IPS DF 6.9 (cell line): ENCODE measurements at regions not wholly inside any gene's neighbourhood (a gene's known extent, or its start where the extent isn't known, plus 50 kb on each side); places are given as distances from the start of the nearest gene placed in this dataset.

Experiments
- DNase-seq: peaks from one replicate; pipeline ENCODE4 v3.0.0-alpha.2; 2013; ENCODE audit warnings: low read depth, low spot score
- H3K27ac ChIP-seq: one replicate; pipeline ENCODE4 v1.5.1; 2013; ENCODE audit warnings: low read length, control low read depth
- H3K27me3 ChIP-seq: 2 replicates; pipeline ENCODE4 v1.6.1; 2013; ENCODE audit warnings: mild to moderate bottlenecking, low read length; ENCODE audit not compliant: control insufficient read depth, insufficient read depth
- H3K36me3 ChIP-seq: 2 replicates; pipeline ENCODE4 v1.6.1; 2013; ENCODE audit warnings: low read length; ENCODE audit not compliant: control insufficient read depth, insufficient read depth
- H3K4me1 ChIP-seq: 2 replicates; pipeline ENCODE4 v1.6.1; 2013; ENCODE audit warnings: low read length; ENCODE audit not compliant: control insufficient read depth, insufficient read depth
- H3K4me3 ChIP-seq: 2 replicates; pipeline ENCODE4 v1.5.1; 2013; ENCODE audit warnings: mild to moderate bottlenecking, low read length
- H3K9me3 ChIP-seq: 2 replicates; pipeline ENCODE4 v1.6.1; 2013; ENCODE audit warnings: low read length, inconsistent platforms; ENCODE audit not compliant: control insufficient read depth, insufficient read depth
- WGBS: extraction: QIAGEN DNeasy Blood & Tissue Kit; methylation state at CpG from one replicate; pipeline ENCODE4 v1.1.7; 2013; ENCODE audit warnings: mixed read lengths, missing lambda C conversion rate; ENCODE audit not compliant: insufficient read length, insufficient coverage; 5-methylcytosine and 5-hydroxymethylcytosine counted together

GRCh38 chr16:7107436-7107835 is 225.2 kb upstream of the RBFOX1 start:
- no CpG with 5 or more reads among the region's 3 CpGs for WGBS
- no peaks in the 10 kb centered on the region for H3K4me1 ChIP-seq
- no peak for DNase-seq
- no peak overlapping the region for H3K27ac ChIP-seq
- H3K9me3 ChIP-seq: peaks cover 2% of the 10 kb centered on the region
- no peaks in the 10 kb centered on the region for H3K27me3 ChIP-seq
- H3K4me3 ChIP-seq: no peak overlapping the region
- H3K36me3 ChIP-seq: no peaks in the 10 kb centered on the region

- no peak overlapping the region for H3K27ac ChIP-seq
- peaks cover 4% of the 10 kb centered on the region for H3K9me3 ChIP-seq
- H3K36me3 ChIP-seq: no peaks in the 10 kb centered on the region
- no peaks in the 10 kb centered on the region for H3K27me3 ChIP-seq
- no peaks in the 10 kb centered on the region for H3K4me1 ChIP-seq
- H3K4me3 ChIP-seq: no peak overlapping the region
- no peak for DNase-seq
- WGBS: no CpG with 5 or more reads among the region's 3 CpGs
Observed at GRCh38 chr16:7103056-7103455, 229.6 kb upstream of the RBFOX1 start.

- DNase-seq: no peak
- no CpG with 5 or more reads among the region's 8 CpGs for WGBS
Observed at GRCh38 chr16:7101054-7101453, 231.6 kb upstream of the RBFOX1 start.

GRCh38 chr16:7097518-7097917 is 235.1 kb upstream of the RBFOX1 start:
- no peak overlapping the region for H3K27ac ChIP-seq

More at GRCh38 chr16:7101054-7101453, 231.6 kb upstream of the RBFOX1 start:
- Histone ChIP-seq H3K4me1 (no peaks in the 10 kb centered on the region), H3K27me3 (no peaks in the 10 kb centered on the region), H3K9me3 (peaks cover 4% of the 10 kb centered on the region), H3K27ac (no peak overlapping the region), H3K4me3 (no peak overlapping the region), H3K36me3 (no peaks in the 10 kb centered on the region)

GRCh38 chr16:7093511-7093910 is 239.1 kb upstream of the RBFOX1 start:
- no peak overlapping the region for H3K27ac ChIP-seq
- peaks cover 2% of the 10 kb centered on the region for H3K9me3 ChIP-seq
- H3K36me3 ChIP-seq: no peaks in the 10 kb centered on the region
- no peak for DNase-seq
- no peaks in the 10 kb centered on the region for H3K4me1 ChIP-seq
- no peak overlapping the region for H3K4me3 ChIP-seq
- no CpG with 5 or more reads among the region's 4 CpGs for WGBS
- no peaks in the 10 kb centered on the region for H3K27me3 ChIP-seq

More at GRCh38 chr16:7097518-7097917, 235.1 kb upstream of the RBFOX1 start:
- Histone ChIP-seq H3K4me1 (no peaks in the 10 kb centered on the region), H3K4me3 (no peak overlapping the region), H3K36me3 (no peaks in the 10 kb centered on the region), H3K9me3 (peaks cover 4% of the 10 kb centered on the region), H3K27me3 (no peaks in the 10 kb centered on the region)
- DNase-seq: no peak
- WGBS: no CpG with 5 or more reads among the region's 1 CpG

GRCh38 chr16:7090628-7091115 is 242.0 kb upstream of the RBFOX1 start:
- no peaks in the 10 kb centered on the region for H3K27me3 ChIP-seq
- WGBS: no CpG with 5 or more reads among the region's 9 CpGs
- H3K9me3 ChIP-seq: peaks cover 2% of the 10 kb centered on the region; the same call in 1 of the 2 replicates
- no peak overlapping the region for H3K4me3 ChIP-seq
- no peaks in the 10 kb centered on the region; the same call in 1 of the 2 replicates for H3K4me1 ChIP-seq
- no peak for DNase-seq
- no peak overlapping the region for H3K27ac ChIP-seq
- no peaks in the 10 kb centered on the region for H3K36me3 ChIP-seq

GRCh38 chr16:7089751-7090150 is 242.9 kb upstream of the RBFOX1 start:
- Histone ChIP-seq H3K4me1 (no peaks in the 10 kb centered on the region; the same call in 1 of the 2 replicates), H3K27ac (no peak overlapping the region), H3K27me3 (no peaks in the 10 kb centered on the region), H3K36me3 (no peaks in the 10 kb centered on the region), H3K4me3 (no peak overlapping the region), H3K9me3 (peaks cover 2% of the 10 kb centered on the region; the same call in 1 of the 2 replicates)
- DNase-seq: no peak

- no peak overlapping the region for H3K4me3 ChIP-seq
- no peaks in the 10 kb centered on the region for H3K36me3 ChIP-seq
- WGBS: no CpG with 5 or more reads among the region's 5 CpGs
- no peaks in the 10 kb centered on the region; the same call in 1 of the 2 replicates for H3K4me1 ChIP-seq
- peaks cover 2% of the 10 kb centered on the region; the same call in 1 of the 2 replicates for H3K9me3 ChIP-seq
- DNase-seq: no peak
- no peak overlapping the region for H3K27ac ChIP-seq
- H3K27me3 ChIP-seq: no peaks in the 10 kb centered on the region
Observed at GRCh38 chr16:7088711-7089110, 243.9 kb upstream of the RBFOX1 start.

- peak; percentile 18 for DNase-seq
- WGBS: no CpG with 5 or more reads among the region's 21 CpGs
- H3K9me3 ChIP-seq: peaks cover 2% of the 10 kb centered on the region; the same call in 1 of the 2 replicates
- H3K36me3 ChIP-seq: no peaks in the 10 kb centered on the region
- no peak overlapping the region for H3K27ac ChIP-seq
- no peak overlapping the region for H3K4me3 ChIP-seq
- no peaks in the 10 kb centered on the region for H3K27me3 ChIP-seq
- no peaks in the 10 kb centered on the region; the same call in 1 of the 2 replicates for H3K4me1 ChIP-seq
Observed at GRCh38 chr16:7086822-7087616, 245.6 kb upstream of the RBFOX1 start.

- Histone ChIP-seq H3K4me3 (no peak overlapping the region), H3K4me1 (no peaks in the 10 kb centered on the region; the same call in 1 of the 2 replicates), H3K9me3 (peaks cover 2% of the 10 kb centered on the region; the same call in 1 of the 2 replicates), H3K36me3 (no peaks in the 10 kb centered on the region), H3K27me3 (no peaks in the 10 kb centered on the region), H3K27ac (no peak overlapping the region)
- DNase-seq: no peak
- WGBS: no CpG with 5 or more reads among the region's 4 CpGs
Observed at GRCh38 chr16:7085776-7086175, 246.9 kb upstream of the RBFOX1 start.
